ENCODE measurements at regions not wholly inside any gene's neighbourhood (a gene's known extent, or its start where the extent isn't known, plus 50 kb on each side); places are given as distances from the start of the nearest gene placed in this dataset.

DNA sequence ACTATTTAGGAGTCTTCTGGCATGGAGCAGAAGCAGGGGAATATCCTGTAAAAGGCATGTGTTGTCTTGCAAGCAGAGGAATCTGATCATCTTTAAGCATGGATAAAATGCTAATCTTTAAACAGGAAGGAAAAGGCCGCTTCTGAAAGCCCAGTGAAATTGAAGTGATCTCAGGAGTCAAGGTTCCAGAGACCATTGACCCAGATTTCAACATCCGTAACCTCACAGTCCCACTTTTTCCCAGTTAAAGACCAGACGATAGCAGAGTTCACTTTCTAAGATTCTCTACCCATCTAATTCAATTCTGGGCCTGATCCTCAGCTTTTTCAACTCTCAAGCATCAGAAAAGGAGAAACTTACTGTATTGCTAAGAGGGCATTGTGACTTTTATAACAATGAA, 332.2 kb upstream of the LRP1B start:
- Histone ChIP-seq H3K36me3 (no peaks in the 10 kb centered on the region), H3K27ac (no peak overlapping the region), H3K27me3 (no peaks in the 10 kb centered on the region), H3K4me3 (no peak overlapping the region), H3K4me1 (no peaks in the 10 kb centered on the region), H3K9me3 (no peaks in the 10 kb centered on the region)
- TF ChIP-seq POLR2A (IDR thresholded peaks at IDR 0.05) (no peak), EP300 (IDR thresholded peaks at IDR 0.05) (no peak), POLR2AphosphoS5 (IDR thresholded peaks at IDR 0.05) (no peak)
- TF ChIP-seq, protein P1, sequence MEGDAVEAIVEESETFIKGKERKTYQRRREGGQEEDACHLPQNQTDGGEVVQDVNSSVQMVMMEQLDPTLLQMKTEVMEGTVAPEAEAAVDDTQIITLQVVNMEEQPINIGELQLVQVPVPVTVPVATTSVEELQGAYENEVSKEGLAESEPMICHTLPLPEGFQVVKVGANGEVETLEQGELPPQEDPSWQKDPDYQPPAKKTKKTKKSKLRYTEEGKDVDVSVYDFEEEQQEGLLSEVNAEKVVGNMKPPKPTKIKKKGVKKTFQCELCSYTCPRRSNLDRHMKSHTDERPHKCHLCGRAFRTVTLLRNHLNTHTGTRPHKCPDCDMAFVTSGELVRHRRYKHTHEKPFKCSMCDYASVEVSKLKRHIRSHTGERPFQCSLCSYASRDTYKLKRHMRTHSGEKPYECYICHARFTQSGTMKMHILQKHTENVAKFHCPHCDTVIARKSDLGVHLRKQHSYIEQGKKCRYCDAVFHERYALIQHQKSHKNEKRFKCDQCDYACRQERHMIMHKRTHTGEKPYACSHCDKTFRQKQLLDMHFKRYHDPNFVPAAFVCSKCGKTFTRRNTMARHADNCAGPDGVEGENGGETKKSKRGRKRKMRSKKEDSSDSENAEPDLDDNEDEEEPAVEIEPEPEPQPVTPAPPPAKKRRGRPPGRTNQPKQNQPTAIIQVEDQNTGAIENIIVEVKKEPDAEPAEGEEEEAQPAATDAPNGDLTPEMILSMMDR (IDR thresholded peaks at IDR 0.05), result no peak
- WGBS, 2 donors (ENCODE audit: low coverage in 1 of 2), result 67 to 81% methylated on average over 3 of the region's 3 CpGs
- no peak for ATAC-seq

DNA sequence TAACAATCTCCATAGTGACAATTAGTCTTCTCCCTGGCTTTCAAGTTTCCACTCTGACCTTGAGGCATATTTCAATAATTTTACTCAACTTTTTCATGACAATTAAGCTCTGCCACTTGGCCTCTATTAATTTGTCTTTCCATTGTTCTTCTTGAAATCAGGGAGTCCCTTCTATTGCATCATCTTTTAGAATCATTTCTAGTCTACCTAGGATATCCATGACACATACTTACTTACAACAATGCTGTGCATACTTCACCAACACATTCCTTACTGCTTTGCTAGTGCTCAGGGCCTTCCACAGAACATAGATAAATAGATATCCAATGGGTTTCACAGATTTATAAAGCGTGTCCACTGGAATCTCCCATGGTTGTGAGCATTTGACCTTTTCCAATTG, 331.5 kb upstream of the LRP1B start:
- ATAC-seq, result no peak
- Histone ChIP-seq H3K27ac (no peak overlapping the region), H3K9me3 (no peaks in the 10 kb centered on the region), H3K4me3 (no peak overlapping the region), H3K4me1 (no peaks in the 10 kb centered on the region), H3K27me3 (no peaks in the 10 kb centered on the region), H3K36me3 (no peaks in the 10 kb centered on the region)
- TF ChIP-seq, protein P1 (IDR thresholded peaks at IDR 0.05), result no peak
- TF ChIP-seq POLR2AphosphoS5 (IDR thresholded peaks at IDR 0.05) (no peak), EP300 (IDR thresholded peaks at IDR 0.05) (no peak), POLR2A (IDR thresholded peaks at IDR 0.05) (no peak)
- WGBS, 2 donors (ENCODE audit: low coverage in 1 of 2), result 25 to 74% methylated on average over 1 of the region's 1 CpG

DNA sequence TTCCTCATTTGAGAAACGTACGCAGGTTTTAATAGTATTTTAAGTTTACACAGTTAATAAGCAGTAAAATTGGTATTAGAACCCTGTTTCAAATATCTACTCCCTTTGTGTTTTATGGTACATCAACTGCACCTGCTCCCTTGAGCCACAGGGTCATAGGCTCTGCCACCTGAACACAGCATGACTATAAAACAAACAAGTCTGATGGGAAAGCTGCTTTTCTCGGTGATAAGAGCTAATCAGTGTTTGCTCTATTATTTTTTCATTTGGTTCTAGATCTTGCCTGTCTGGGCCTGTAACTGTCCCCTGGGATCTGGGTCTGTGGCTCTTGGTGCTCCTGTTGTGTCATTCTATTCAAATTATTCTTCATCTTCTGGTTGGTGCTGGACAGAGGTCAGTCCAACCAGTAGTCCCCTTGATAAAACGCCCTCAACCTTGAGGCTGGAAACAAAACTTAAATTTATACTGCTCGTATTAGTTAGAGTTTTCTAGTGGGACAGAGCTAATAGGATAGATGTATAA, 314.8 kb upstream of the LRP1B start:
- Histone ChIP-seq H3K9me3 (no peaks in the 10 kb centered on the region), H3K27me3 (no peaks in the 10 kb centered on the region), H3K4me3 (no peak overlapping the region), H3K36me3 (no peaks in the 10 kb centered on the region), H3K27ac (no peak overlapping the region), H3K4me1 (no peaks in the 10 kb centered on the region)
- ATAC-seq, result no peak
- WGBS, 2 donors (ENCODE audit: low coverage in 1 of 2), result 58 to 86% methylated on average over 4 of the region's 5 CpGs
- TF ChIP-seq POLR2AphosphoS5 (IDR thresholded peaks at IDR 0.05) (no peak), EP300 (IDR thresholded peaks at IDR 0.05) (no peak), POLR2A (IDR thresholded peaks at IDR 0.05) (no peak)
- TF ChIP-seq, protein P1 (IDR thresholded peaks at IDR 0.05), result no peak

DNA sequence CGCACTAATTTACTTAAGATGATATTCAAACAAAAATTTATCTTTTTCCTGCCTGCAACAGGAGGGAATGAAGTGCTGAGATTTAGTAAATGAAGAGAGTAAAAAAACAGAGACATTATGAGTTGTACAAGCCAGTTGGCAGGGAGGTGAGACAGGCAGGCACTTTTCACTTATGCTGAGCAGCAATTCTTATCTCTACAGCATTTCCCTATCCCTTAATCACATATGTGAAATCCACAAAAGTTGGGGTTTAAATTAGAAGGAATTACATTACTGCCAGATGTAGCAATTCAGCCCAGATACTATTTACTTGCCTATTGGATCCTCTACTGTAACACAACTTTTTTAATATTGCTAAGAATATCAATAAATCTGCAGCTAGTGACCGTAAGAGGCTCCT, 314.2 kb upstream of the LRP1B start:
- H3K4me1 ChIP-seq, result no peaks in the 10 kb centered on the region
- no peak overlapping the region for H3K27ac ChIP-seq
- TF ChIP-seq, protein P1 (IDR thresholded peaks at IDR 0.05), result no peak
- TF ChIP-seq EP300 (IDR thresholded peaks at IDR 0.05) (no peak), POLR2AphosphoS5 (IDR thresholded peaks at IDR 0.05) (no peak), POLR2A (IDR thresholded peaks at IDR 0.05) (no peak)
- H3K9me3 ChIP-seq, result no peaks in the 10 kb centered on the region
- no peak overlapping the region for H3K4me3 ChIP-seq
- no peak for ATAC-seq
- WGBS, 2 donors (ENCODE audit: low coverage in 1 of 2), result 75 to 77% methylated on average over 1 to 2 of the region's 2 CpGs
- no peaks in the 10 kb centered on the region for H3K27me3 ChIP-seq
- H3K36me3 ChIP-seq, result no peaks in the 10 kb centered on the region

DNA sequence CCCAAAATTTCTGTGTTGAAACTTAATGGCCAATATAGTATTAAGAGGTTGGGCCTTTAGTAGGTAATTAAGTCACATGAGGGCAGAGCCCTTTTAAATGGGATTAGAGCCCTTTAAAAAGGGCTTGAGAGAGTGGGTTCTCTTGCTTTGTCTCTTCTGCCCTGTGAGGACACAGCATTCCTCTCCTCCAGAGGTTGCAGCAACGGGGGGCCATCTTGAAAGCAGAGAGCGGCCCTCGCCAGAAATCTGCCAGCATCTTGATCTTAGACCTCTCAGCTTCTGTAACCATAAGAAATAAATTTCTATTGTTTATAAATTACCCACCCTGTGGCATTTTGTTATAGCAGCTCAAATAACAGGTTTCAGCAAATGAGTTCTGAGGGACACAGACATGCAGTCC, 305.0 kb upstream of the LRP1B start:
- Histone ChIP-seq H3K4me1 (no peaks in the 10 kb centered on the region), H3K27me3 (no peaks in the 10 kb centered on the region), H3K27ac (no peak overlapping the region), H3K9me3 (no peaks in the 10 kb centered on the region), H3K36me3 (no peaks in the 10 kb centered on the region), H3K4me3 (no peak overlapping the region)
- WGBS, 2 donors (ENCODE audit: low coverage in 1 of 2), result 68 to 86% methylated on average over 3 of the region's 3 CpGs
- no peak for ATAC-seq
- no peak for TF ChIP-seq EP300 (IDR thresholded peaks at IDR 0.05)
